DND-41 (cell line): ENCODE measurements at regions not wholly inside any gene's neighbourhood (a gene's known extent, or its start where the extent isn't known, plus 50 kb on each side); places are given as distances from the start of the nearest gene placed in this dataset.
A peak's percentile ranks its signal among the peaks of the same experiment; 100 is the strongest.

Source experiments
- ATAC-seq: fragments of 200-7000 bp; cut with Tn5 transposase; 3 replicates; pipeline ENCODE4 v1.9.1; 2021; ENCODE audit warnings: low read depth; ENCODE audit not compliant: insufficient read depth
- DNase-seq: peaks from one replicate; pipeline ENCODE4 v3.0.0-alpha.2; 2020
- H2AFZ ChIP-seq: 2 replicates; pipeline ENCODE4 v1.6.0; 2012; ENCODE audit warnings: low read depth, low read length
- H3K27ac ChIP-seq: 2 replicates; pipeline ENCODE4 v1.5.1; 2012; ENCODE audit warnings: low read length, inconsistent platforms
- H3K27me3 ChIP-seq: fragments of 200-600 bp; sonication (generic); 2 replicates; pipeline ENCODE4 v1.6.0; 2012; ENCODE audit warnings: low read length, mild to moderate bottlenecking, inconsistent platforms; ENCODE audit not compliant: insufficient read depth, poor library complexity
- H3K36me3 ChIP-seq: 2 replicates; pipeline ENCODE4 v1.5.1; 2012; ENCODE audit warnings: low read length, inconsistent platforms; ENCODE audit not compliant: insufficient read depth
- H3K4me1 ChIP-seq: 2 replicates; pipeline ENCODE4 v1.5.1; 2012; ENCODE audit warnings: mild to moderate bottlenecking, low read length; ENCODE audit not compliant: insufficient read depth
- H3K4me2 ChIP-seq: 2 replicates; pipeline ENCODE4 v1.6.0; 2012; ENCODE audit warnings: mild to moderate bottlenecking, moderate library complexity, low read length, inconsistent platforms; ENCODE audit not compliant: insufficient read depth
- H3K4me3 ChIP-seq, 2 experiments: fragments of 200-600 bp in 1 of 2; shearing (Covaris generic) in 1 of 2; 2 replicates each; pipeline ENCODE4 v1.5.1; 2012 to 2016; ENCODE audit warnings: inconsistent platforms in 2 of 2, low read length in 2 of 2, mild to moderate bottlenecking in 2 of 2, low read depth in 1 of 2, moderate library complexity in 1 of 2
- H3K79me2 ChIP-seq: 2 replicates; pipeline ENCODE4 v1.6.0; 2012; ENCODE audit warnings: low read length, inconsistent platforms; ENCODE audit not compliant: insufficient read depth
- H3K9ac ChIP-seq: 2 replicates; pipeline ENCODE4 v1.6.0; 2012; ENCODE audit warnings: low read depth, mild to moderate bottlenecking, inconsistent platforms, low read length, moderate library complexity
- H3K9me3 ChIP-seq: 2 replicates; pipeline ENCODE4 v1.5.1; 2012; ENCODE audit warnings: low read length, moderate library complexity, mild to moderate bottlenecking, inconsistent platforms; ENCODE audit not compliant: insufficient read depth, severe bottlenecking
- H4K20me1 ChIP-seq: 2 replicates; pipeline ENCODE4 v1.6.0; 2012; ENCODE audit warnings: low read length; ENCODE audit not compliant: insufficient read depth
- CTCF ChIP-seq: IDR thresholded peaks from 2 replicates; pipeline ENCODE4 v1.5.1; 2012; ENCODE audit warnings: borderline replicate concordance, low read length, moderate library complexity, mild to moderate bottlenecking; ENCODE audit not compliant: poor library complexity, severe bottlenecking; ENCODE audit errors: extremely low read depth
- EZH2 ChIP-seq: IDR thresholded peaks from 3 replicates; pipeline ENCODE4 v1.6.1; 2012; ENCODE audit warnings: borderline replicate concordance, low read depth, mild to moderate bottlenecking, moderate library complexity, low read length, inconsistent platforms; ENCODE audit not compliant: severe bottlenecking

- ATAC-seq: no peak
- Histone ChIP-seq H3K27ac (no peak overlapping the region), H3K79me2 (no peaks in the 10 kb centered on the region), H3K4me2 (no peak overlapping the region), H3K9me3 (no peaks in the 10 kb centered on the region), H3K9ac (no peak overlapping the region), H3K4me1 (no peaks in the 10 kb centered on the region), H2AFZ (no peak overlapping the region), H3K27me3 (peaks cover 14% of the 10 kb centered on the region), H4K20me1 (no peaks in the 10 kb centered on the region), H3K4me3 (no peak overlapping the region), H3K36me3 (no peaks in the 10 kb centered on the region)
- DNase-seq: no peak
- TF ChIP-seq CTCF (no peak), EZH2 (no peak)
These were observed 71.4 kb upstream of the CAST start for GRCh38 chr5:96590796-96591195.

- no peak for ATAC-seq
These were observed 66.7 kb upstream of the CAST start for GRCh38 chr5:96595300-96596090.

GRCh38 chr5:96597438-96598020 is 64.6 kb upstream of the CAST start:
- Histone ChIP-seq H3K79me2 (no peaks in the 10 kb centered on the region), H3K27ac (no peak overlapping the region), H3K9ac (no peak overlapping the region), H3K27me3 (peaks cover 18% of the 10 kb centered on the region), H3K4me1 (no peaks in the 10 kb centered on the region), H2AFZ (no peak overlapping the region), H3K36me3 (no peaks in the 10 kb centered on the region), H4K20me1 (no peaks in the 10 kb centered on the region), H3K4me3 (no peak overlapping the region), H3K9me3 (no peaks in the 10 kb centered on the region), H3K4me2 (no peak overlapping the region)
- no peak for DNase-seq
- no peak for ATAC-seq
- no peak for TF ChIP-seq CTCF
- no peak for TF ChIP-seq EZH2

More at GRCh38 chr5:96595300-96596090, 66.7 kb upstream of the CAST start:
- Histone ChIP-seq H3K36me3 (no peaks in the 10 kb centered on the region), H2AFZ (no peak overlapping the region), H3K4me1 (no peaks in the 10 kb centered on the region), H3K9me3 (no peaks in the 10 kb centered on the region), H3K27me3 (peaks cover 18% of the 10 kb centered on the region), H4K20me1 (no peaks in the 10 kb centered on the region), H3K79me2 (no peaks in the 10 kb centered on the region), H3K4me2 (no peak overlapping the region), H3K4me3 (no peak overlapping the region), H3K9ac (no peak overlapping the region), H3K27ac (no peak overlapping the region)
- TF ChIP-seq CTCF: peak; percentile 64
- TF ChIP-seq EZH2: no peak
- no peak for DNase-seq
